ENCODE measurements at regions not wholly inside any gene's neighbourhood (a gene's known extent, or its start where the extent isn't known, plus 50 kb on each side); places are given as distances from the start of the nearest gene placed in this dataset.

DNA sequence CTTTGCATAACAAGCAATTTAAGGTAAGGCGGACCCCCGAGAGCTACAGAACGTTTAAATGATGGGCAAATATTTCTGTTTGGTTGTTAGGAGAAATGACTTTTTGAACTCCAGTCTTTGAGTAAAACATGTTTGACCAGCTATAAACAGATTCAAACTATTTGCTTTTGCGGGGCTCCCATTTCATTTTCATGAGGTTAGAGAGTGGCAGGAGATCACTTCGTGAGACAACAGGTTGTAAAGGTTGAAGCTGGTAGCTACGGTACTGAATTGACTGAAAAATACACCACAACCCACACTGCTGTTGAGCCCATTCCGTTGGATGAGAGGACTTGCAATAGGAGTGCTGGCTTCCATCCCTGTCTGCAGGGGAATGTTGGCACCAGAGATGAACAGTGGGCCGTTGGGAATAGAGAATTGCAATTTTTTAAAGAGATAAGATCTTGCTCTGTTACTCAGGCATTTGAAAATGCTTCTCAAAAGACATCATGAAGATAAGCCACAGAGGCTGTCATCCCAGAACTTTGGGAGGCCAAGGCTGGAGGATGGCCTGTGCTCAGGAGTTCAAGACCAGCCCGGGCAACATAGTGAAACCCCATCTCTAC lies 65.7 kb upstream of the CARD11 start:
- Histone ChIP-seq H2AK9ac (replicated peaks; ENCODE audit: low read depth, low read length, poor library complexity) (no peak overlapping the region), H4K5ac (ENCODE audit: low read depth, low read length) (no peak overlapping the region), H3K4ac (ENCODE audit: low read depth, low read length) (no peak overlapping the region), H3K14ac (replicated peaks; ENCODE audit: low read depth, low read length) (no peak overlapping the region), H2BK120ac (ENCODE audit: low read depth, low read length) (no peak overlapping the region), H3K56ac (ENCODE audit: extremely low read depth, insufficient read depth, low read length) (no peak overlapping the region), H3K18ac (ENCODE audit: low read depth, low read length) (no peak overlapping the region), H2BK20ac (ENCODE audit: low read depth, low read length) (no peak overlapping the region), H3K9me3 (ENCODE audit: control insufficient read depth, insufficient read depth, low read length) (peaks cover 6% of the 10 kb centered on the region), H3K4me2 (ENCODE audit: low read depth, low read length) (no peak overlapping the region), H3K27me3 (ENCODE audit: control insufficient read depth, insufficient read depth, low read length) (no peaks in the 10 kb centered on the region; the same call in 1 of the 2 replicates), H3K27ac (ENCODE audit: insufficient read depth, low read length) (no peak overlapping the region), H3K36me3 (ENCODE audit: control insufficient read depth, insufficient read depth, low read length) (no peaks in the 10 kb centered on the region), H4K8ac (ENCODE audit: low read depth in 2 of 2, low read length in 2 of 2) (no peak overlapping the region), H3K4me1 (ENCODE audit: control insufficient read depth, insufficient read depth, low read length) (no peaks in the 10 kb centered on the region), H2AK5ac (ENCODE audit: low read depth, low read length) (no peak overlapping the region), H4K20me1 (ENCODE audit: insufficient read depth, low read length) (no peaks in the 10 kb centered on the region), H3K9me1 (ENCODE audit: insufficient read depth, low read length) (no peaks in the 10 kb centered on the region), H3K79me1 (ENCODE audit: low read depth in 1 of 2, low read length in 2 of 2) (no peaks in the 10 kb centered on the region), H2AFZ (replicated peaks; ENCODE audit: low read length, poor library complexity) (no peak overlapping the region), H3K4me3 (ENCODE audit: insufficient read depth, low read depth, low read length) (no peak overlapping the region), H4K91ac (ENCODE audit: insufficient read depth, low read depth, low read length) (no peak overlapping the region), H3K23ac (ENCODE audit: low read depth, low read length) (no peak overlapping the region), H2BK15ac (ENCODE audit: low read depth, low read length) (no peak overlapping the region), H3K9ac (ENCODE audit: low read depth, low read length) (no peak overlapping the region), H2BK5ac (ENCODE audit: low read depth, low read length, poor library complexity, severe bottlenecking) (no peak overlapping the region)
- no peak for DNase-seq
- dilution Hi-C loops (cut with HindIII; ENCODE audit: low sequenced_read_pairs, unreplicated experiment) (no loop called here), intact Hi-C loops (cut with micrococcal nuclease) (no loop called here), in situ Hi-C loops (cut with MboI; ENCODE audit: low sequenced_read_pairs) (no loop called here)
- TF ChIP-seq MAZ (IDR thresholded peaks at IDR 0.05; ENCODE audit: borderline replicate concordance, low read depth, low read length) (no peak), FOS (IDR thresholded peaks at IDR 0.05; ENCODE audit: low read depth, low read length) (no peak), MXI1 (IDR thresholded peaks at IDR 0.05; ENCODE audit: borderline replicate concordance, low read depth, low read length) (no peak), BHLHE40 (IDR thresholded peaks at IDR 0.05; ENCODE audit: low read depth, low read length) (no peak), RCOR1 (IDR thresholded peaks at IDR 0.05; ENCODE audit: insufficient replicate concordance, low read length) (no peak), NFE2L2 (IDR thresholded peaks at IDR 0.05; ENCODE audit: low read depth, low read length) (no peak), RFX5 (IDR thresholded peaks at IDR 0.05; ENCODE audit: low read depth, low read length) (no peak), POLR2A (IDR thresholded peaks at IDR 0.05; ENCODE audit: low read depth, low read length) (no peak), CHD1 (IDR thresholded peaks at IDR 0.05; ENCODE audit: low read depth, low read length) (no peak), SMC3 (IDR thresholded peaks at IDR 0.05; ENCODE audit: low read depth, low read length) (no peak), CEBPB (IDR thresholded peaks at IDR 0.05; ENCODE audit: low read depth, low read length) (no peak)
- TF ChIP-seq, protein P1, sequence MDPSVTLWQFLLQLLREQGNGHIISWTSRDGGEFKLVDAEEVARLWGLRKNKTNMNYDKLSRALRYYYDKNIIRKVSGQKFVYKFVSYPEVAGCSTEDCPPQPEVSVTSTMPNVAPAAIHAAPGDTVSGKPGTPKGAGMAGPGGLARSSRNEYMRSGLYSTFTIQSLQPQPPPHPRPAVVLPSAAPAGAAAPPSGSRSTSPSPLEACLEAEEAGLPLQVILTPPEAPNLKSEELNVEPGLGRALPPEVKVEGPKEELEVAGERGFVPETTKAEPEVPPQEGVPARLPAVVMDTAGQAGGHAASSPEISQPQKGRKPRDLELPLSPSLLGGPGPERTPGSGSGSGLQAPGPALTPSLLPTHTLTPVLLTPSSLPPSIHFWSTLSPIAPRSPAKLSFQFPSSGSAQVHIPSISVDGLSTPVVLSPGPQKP (IDR thresholded peaks at IDR 0.05; ENCODE audit: borderline replicate concordance, low read depth, low read length): no peak
- TF ChIP-seq, protein P2, sequence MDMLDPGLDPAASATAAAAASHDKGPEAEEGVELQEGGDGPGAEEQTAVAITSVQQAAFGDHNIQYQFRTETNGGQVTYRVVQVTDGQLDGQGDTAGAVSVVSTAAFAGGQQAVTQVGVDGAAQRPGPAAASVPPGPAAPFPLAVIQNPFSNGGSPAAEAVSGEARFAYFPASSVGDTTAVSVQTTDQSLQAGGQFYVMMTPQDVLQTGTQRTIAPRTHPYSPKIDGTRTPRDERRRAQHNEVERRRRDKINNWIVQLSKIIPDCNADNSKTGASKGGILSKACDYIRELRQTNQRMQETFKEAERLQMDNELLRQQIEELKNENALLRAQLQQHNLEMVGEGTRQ (IDR thresholded peaks at IDR 0.05; ENCODE audit: low read depth, low read length): no peak
- TF ChIP-seq, protein P3, sequence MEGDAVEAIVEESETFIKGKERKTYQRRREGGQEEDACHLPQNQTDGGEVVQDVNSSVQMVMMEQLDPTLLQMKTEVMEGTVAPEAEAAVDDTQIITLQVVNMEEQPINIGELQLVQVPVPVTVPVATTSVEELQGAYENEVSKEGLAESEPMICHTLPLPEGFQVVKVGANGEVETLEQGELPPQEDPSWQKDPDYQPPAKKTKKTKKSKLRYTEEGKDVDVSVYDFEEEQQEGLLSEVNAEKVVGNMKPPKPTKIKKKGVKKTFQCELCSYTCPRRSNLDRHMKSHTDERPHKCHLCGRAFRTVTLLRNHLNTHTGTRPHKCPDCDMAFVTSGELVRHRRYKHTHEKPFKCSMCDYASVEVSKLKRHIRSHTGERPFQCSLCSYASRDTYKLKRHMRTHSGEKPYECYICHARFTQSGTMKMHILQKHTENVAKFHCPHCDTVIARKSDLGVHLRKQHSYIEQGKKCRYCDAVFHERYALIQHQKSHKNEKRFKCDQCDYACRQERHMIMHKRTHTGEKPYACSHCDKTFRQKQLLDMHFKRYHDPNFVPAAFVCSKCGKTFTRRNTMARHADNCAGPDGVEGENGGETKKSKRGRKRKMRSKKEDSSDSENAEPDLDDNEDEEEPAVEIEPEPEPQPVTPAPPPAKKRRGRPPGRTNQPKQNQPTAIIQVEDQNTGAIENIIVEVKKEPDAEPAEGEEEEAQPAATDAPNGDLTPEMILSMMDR (conservative IDR thresholded peaks at IDR 0.05; ENCODE audit: low read depth, low read length): no peak
- BruUV-seq (replicated peaks): no TSS peak
- POLR2A ChIA-PET (ENCODE audit: unreplicated experiment): no interaction called here
- CTCF ChIA-PET: no interaction called here
- ATAC-seq (ENCODE audit: low read depth): no peak
- no CpG with 5 or more reads among the region's 9 CpGs for WGBS, 2 experiments (ENCODE audit: extremely low coverage in 2 of 2, insufficient read length in 1 of 2)
